HG03571 (cell line): ENCODE measurements at regions not wholly inside any gene's neighbourhood (a gene's known extent, or its start where the extent isn't known, plus 50 kb on each side); places are given as distances from the start of the nearest gene placed in this dataset.

Experiments used
- ATAC-seq: cut with Tn5 transposase; IDR thresholded peaks from one replicate; pipeline ENCODE4 v1.9.1; 2021; ENCODE audit not compliant: unreplicated experiment

GRCh38 chr16:72419638-72420037 is 247.7 kb upstream of the PMFBP1 start:
- ATAC-seq, result no peak

DNA sequence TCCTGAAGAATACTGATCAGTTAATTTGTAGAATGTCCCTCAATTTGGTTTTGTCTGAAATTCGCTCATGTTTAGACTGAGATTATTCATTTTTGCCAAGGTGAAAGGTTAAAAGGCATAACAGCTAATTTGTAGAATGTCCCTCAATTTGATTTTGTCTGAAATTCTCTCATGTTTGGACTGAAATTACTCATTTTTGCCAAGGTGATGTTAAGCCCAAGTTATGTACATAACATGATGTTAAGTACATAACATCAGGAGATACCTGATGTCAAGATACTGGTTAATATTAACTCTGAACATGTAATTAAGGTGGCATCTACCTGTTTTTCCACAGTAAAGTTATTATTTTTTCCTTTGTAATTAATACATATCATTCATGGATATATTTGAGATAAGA is 243.4 kb upstream of the PMFBP1 start:
- ATAC-seq, result no peak

DNA sequence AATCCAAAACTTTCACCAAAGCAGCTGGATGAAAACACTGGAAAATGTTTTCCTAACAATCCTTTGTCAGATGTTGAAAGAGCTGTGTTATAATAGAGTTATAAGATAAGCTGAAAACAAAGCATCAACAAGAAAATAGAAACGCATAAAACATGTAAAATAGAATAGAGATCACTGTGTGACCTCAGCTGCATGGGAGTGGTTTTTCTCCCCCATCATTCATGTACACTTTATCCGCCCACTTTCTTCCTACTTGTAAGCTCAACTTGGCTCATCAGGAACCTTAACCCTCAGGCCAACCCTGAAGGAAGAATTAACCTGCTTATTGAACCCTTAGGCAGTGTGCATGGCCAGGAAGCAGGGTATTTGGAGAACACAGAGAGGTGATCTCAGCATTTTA is 238.5 kb upstream of the PMFBP1 start:
- ATAC-seq, result no peak

- no peak for ATAC-seq
These were observed 237.5 kb upstream of the PMFBP1 start for GRCh38 chr16:72409423-72409822.

- ATAC-seq, result no peak
These were observed 234.4 kb upstream of the PMFBP1 start for GRCh38 chr16:72406390-72406789.

- no peak for ATAC-seq
These were observed 232.3 kb upstream of the PMFBP1 start for GRCh38 chr16:72404299-72404698.

DNA sequence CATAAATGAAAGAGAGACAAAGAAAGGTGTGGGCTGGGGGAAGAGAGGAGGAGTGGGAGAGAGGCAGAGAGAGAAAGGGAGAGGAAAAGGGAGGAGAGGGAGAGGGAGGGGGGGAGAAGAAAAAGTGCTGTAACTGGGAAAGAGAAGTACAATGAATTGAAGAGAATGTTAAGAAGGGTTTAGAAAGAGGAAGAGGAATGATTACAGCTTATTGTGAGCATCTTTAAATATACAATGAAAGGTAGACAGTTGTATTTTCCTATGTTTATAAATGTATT is 229.1 kb upstream of the PMFBP1 start:
- no peak for ATAC-seq

- no peak for ATAC-seq
These were observed 228.5 kb upstream of the PMFBP1 start for GRCh38 chr16:72400257-72401083.

DNA sequence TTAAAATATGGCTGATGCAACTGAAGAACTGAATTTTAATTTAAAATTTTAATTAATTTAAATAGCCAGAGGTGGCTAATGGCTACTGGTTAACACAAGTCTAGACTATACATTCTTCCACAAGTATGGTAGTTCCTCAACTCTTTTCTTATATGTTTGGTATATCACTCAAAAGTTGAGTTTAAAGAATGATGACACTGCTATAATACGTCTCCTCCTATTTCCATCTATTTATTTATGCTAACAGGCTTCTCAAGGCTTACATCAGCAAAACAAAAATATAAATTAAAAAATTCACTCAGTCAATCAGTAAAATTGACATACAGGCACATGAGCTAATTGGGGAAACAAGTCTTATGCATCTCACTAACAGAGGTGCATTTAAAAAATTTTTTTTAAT is 227.9 kb upstream of the PMFBP1 start:
- ATAC-seq, result no peak

- ATAC-seq, result no peak
These were observed 225.9 kb upstream of the PMFBP1 start for GRCh38 chr16:72397876-72398275.

- no peak for ATAC-seq
These were observed 222.6 kb upstream of the PMFBP1 start for GRCh38 chr16:72394526-72394925.

DNA sequence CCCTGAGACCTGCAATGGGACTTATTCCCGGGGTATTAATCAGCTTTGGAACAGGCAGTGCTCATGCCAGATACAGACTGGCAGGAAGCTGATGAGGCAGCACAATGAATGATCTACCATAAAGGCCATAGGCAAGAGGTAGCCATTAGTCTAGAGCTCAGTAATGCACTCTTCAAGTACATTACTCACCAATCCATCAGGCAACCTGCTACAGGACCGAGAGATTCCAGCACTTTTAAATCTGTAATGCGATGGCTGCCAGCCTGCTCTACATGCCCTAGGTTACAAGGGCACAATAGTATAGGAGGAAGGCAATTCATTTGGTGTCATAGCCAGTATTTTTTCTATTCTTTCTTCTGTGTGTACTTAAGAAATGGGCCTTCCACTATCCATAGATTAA is 217.8 kb upstream of the PMFBP1 start:
- ATAC-seq, result no peak

DNA sequence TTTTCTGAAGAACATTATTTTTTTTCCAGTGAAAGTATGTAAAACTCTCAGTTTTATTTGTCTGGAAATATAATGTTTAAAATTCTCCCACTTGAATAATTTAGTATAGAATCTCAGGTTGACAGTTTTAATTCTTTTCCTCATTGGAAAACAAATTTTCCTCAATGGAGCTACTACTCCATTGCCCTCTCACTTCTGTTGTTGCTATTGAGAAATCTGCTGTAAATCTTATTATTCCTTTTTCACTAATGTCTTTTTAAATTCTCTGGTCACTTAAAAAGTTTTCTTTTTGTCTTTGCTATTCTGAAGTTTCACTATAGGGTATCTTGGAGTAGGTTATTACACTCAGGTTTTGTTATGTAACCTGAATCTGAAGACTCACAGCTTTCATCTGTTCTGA is 216.1 kb upstream of the PMFBP1 start:
- ATAC-seq, result no peak

DNA sequence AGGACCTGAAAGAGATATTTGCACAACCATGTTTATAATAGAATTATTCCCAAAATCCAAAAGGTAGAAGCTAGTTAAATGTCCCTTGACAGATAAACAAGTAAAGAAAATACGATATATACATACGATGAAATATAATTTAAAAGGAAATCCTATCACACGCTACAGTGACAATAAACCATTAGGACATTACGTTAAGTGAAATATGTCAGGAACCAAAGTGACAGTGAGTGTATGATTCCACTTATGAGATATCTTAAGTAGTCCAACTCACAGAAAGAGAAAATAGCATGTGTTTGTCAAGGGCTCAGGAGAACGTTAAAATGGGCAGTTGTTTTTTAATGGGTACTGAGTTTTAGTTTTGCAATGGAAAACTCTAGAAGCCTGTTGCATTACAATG is 212.7 kb upstream of the PMFBP1 start:
- no peak for ATAC-seq

GRCh38 chr16:72380283-72380682 is 208.3 kb upstream of the PMFBP1 start:
- no peak for ATAC-seq

GRCh38 chr16:72373201-72373600 is 201.2 kb upstream of the PMFBP1 start:
- no peak for ATAC-seq

DNA sequence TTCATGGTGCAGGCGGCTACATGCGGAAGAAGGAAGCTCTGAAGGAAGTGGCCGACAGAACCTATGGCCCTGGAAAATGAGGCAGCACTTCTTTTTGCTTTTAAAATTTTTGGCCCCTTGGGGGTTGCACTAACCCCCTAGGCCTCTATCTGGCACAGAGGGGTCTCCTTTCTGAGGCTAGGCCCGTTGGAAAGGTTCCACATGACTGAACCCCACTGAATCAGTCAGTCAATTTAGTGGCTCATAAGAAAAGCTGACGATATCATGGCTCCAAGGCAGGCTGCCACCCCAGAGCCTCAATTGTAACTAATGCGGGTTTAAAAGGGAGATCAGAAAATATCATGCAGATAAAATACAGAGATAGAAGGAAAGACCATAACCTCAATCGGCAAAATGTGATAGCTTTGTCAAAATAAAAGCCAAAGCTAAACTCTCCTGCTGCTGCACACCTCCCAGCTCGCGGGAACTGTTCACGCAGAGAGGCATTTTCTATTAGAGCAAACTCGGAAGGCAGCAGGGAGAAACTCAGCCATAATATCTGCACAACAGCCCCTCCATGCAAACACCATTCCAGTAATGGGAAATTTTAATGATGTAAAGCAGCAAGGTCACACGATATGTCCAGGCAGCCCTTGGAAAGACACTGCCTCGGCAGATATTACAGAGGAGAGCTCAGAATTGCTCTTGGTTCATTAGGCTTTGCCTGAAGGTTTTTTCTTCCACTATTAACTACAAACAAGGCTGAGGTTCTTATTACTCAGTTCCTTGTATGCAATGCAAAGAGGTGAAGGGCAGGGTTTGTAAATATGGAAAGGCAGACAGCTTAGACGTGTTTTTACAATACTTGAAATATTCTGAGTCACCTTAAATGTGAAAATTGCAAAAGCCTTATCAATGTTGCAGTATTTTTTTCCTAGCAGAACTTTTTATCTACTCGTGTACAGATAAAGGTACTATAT is 200.4 kb upstream of the PMFBP1 start:
- ATAC-seq, result no peak

GRCh38 chr16:72371307-72372086 is 199.5 kb upstream of the PMFBP1 start:
- ATAC-seq, result no peak

DNA sequence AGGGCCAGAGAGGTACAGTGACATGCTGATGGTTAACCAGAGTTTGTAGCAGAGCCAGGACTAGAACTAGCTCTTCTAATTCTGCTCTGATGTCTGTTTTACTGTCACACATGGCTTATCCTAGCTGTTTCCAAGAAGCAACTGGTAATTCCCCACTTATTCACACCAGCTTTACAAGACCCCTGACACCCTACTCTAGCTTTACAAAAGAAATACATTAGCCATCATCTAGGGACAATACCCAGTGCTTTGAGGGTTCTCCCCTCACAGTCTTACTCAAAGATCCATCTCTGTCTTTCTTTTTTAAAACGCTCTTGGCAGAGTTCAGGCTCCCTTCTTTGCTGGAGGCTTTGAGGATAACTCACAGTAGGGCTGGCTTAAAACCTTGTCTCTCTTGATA is 197.3 kb upstream of the PMFBP1 start:
- no peak for ATAC-seq

GRCh38 chr16:72367851-72368250 is 195.9 kb upstream of the PMFBP1 start:
- no peak for ATAC-seq

GRCh38 chr16:72362973-72363372 is 191.0 kb upstream of the PMFBP1 start:
- no peak for ATAC-seq

GRCh38 chr16:72362476-72362875 is 190.5 kb upstream of the PMFBP1 start:
- no peak for ATAC-seq
